GM18868 (cell line): ENCODE measurements at regions not wholly inside any gene's neighbourhood (a gene's known extent, or its start where the extent isn't known, plus 50 kb on each side); places are given as distances from the start of the nearest gene placed in this dataset.

Experiments used
- ATAC-seq: cut with Tn5 transposase; IDR thresholded peaks from one replicate; pipeline ENCODE4 v1.9.1; 2021; ENCODE audit warnings: mild to moderate bottlenecking, moderate library complexity; ENCODE audit not compliant: unreplicated experiment

DNA sequence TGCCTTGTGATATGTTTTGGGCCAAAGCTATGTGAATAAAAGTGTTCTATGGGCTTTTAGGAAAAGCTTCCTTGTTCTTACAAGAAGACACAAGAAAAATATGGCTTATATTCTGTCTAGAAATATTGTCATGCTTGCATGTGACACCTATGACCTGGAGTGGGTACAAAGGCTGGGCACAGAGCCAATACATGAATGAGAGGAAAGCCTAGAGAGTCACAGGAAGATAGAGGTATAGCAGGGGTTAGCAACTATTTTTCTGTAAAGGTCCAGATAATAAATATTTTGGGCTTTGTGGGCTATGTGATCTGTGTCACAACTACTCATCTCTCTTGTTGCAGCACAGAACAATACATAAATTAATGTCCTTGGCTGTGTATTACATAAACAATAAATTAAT lies 196.6 kb upstream of the CD180 start:
- no peak for ATAC-seq

DNA sequence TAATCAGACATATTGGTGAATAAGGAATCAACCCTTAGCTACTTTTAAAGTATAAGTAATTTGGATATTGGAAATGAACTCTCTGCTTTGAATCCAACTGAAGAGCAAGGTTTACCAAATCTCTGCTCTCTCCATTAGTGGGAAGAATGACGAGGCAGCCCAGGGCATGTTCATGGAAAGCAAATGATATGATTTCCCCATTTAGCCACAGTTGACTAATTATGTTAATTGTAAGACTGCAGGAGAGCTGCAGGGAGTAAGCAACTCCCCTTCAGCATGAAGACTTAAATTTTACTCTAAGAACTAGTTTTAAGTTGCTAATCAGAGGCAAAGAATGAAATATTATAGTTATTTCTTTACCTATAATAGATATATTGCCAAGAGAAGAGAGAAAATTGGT lies 194.3 kb upstream of the CD180 start:
- no peak for ATAC-seq

DNA sequence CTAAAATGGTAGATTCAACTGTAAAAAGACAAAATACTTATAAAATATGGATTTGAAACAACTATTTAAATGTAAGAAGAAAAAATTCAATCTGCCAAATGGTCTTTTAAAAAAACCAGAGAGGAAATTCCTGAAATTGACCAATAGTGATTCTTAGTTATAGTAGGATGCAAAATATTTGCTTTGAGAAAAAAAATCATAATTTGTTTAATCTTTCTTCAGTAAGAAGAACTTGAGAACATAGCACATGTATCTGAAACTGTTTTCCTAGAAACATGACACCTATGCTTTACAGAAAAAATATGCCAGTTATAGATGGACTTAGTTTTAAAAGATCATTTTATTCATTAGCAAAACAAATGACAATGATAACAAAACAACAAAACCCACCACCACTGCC lies 186.9 kb upstream of the CD180 start:
- no peak for ATAC-seq

DNA sequence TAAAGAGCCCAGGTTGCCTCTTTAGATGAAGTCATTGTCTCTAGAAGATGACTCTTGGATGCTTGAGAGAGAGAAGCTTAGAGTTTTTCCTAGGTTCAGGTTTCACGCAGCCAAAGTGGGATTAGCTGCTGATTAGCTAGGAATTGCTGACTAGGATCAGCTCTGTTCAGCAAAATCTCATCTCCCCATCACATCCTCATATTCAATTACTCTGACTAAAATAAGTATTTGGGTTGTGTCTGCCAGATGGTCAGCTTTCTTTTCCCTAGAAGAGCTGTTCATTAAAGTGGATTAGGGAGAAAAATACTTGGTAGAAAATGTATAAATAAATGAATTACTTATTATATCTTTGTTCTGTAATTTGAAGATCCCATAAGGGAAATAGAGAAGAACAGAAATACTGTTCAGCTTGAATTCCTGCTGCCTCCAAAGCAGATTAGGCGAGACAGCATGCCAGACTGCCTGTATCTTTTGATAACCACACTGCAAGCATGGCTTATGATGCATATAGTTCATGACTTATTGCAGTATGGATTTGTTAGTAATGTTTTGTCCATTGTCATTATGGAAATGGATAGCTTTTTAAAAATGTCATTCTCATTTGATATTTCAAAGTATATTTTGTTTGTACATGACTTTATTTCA lies 184.8 kb upstream of the CD180 start:
- no peak for ATAC-seq

DNA sequence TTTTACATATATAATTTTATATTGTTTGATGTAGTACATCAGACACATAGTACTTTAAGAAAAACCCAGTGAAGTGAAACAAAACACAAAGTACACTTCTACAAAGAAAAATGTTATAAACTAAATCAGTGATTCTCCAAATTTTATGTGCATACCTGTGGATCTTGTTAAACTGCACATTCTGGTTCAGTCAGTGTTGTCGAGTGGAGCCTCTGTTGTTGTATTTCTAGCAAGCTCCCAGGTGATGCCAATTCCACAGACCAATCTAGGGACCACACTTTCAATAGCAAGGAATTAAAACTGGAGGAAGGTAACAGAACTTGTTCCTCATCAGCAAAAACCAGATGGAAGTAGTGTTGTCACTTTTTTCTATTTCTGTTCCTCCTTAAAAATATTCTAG lies 183.8 kb upstream of the CD180 start:
- ATAC-seq = no peak

DNA sequence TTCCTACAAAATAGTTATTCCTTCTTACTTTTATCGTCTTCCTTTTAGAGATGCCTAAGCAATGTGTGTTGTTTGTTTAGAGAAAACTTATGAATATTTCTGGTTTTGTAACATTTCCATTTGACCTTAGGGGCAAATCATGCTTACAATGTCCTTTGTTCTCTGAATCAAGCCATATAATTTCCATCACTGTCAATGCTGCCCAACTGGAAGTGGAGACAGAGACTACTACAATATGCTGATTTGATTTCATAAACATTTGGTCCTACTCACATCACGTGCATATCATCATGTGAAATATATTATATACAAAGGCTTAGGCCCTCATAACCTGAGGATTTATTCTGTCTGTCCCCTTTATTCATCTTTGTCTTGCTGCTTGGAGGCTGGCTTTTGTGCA lies 183.2 kb upstream of the CD180 start:
- no peak for ATAC-seq

DNA sequence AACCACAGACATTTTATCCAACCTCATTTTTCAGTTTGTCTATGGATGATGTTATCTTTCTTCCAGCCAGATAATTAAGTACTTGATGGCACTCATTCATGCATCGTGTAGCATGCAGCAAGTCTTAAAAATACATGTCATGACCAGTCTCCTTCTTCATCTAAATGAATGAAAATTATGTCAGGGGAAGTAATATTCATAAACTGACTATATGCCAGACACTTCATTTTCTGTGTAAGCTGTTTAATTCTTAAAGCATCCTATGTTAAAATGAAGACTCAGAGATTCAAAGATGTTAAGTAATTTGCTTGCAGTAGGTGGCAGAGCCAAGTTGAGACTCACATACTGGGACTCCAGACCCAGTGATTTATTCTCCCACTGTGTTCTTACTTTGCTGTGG lies 181.7 kb upstream of the CD180 start:
- ATAC-seq = no peak

DNA sequence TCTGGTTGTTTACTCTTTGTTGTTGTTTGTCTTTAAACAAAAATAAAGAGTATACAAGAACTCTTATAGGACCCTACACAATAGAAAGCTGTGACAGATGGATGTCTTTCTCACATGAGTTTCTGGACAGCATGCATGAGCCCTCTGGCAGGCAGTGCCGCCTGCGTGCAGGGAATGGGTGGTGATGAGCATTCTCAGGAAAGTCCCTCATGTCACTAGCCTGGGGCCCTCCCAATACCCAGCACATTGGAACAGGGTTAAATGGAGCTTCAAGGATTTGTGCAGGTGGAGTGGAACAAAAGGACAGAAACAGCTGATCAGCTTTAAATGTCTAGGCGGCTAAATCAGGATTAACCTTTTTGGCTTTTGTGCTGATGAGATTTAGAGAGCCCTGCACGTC lies 181.0 kb upstream of the CD180 start:
- ATAC-seq = no peak

DNA sequence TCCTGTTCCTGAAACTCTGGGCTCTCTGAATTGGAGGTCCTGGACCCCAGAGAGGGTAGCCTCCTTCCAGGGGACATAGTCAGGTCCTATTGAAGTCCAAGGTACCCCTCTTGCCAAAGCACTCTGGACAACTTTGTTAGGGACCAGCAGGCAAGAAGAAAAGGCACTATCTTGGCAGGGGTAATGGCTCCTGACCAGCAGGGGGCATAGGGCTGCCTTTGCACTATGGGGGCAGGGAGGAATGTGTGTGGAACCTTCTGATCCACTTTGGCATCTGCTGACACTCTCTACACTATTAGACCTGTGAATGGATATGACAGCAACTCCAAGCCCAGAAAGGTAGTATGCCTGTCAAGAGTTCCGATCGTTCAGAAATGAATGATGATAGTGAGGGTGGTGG lies 179.0 kb upstream of the CD180 start:
- no peak for ATAC-seq

DNA sequence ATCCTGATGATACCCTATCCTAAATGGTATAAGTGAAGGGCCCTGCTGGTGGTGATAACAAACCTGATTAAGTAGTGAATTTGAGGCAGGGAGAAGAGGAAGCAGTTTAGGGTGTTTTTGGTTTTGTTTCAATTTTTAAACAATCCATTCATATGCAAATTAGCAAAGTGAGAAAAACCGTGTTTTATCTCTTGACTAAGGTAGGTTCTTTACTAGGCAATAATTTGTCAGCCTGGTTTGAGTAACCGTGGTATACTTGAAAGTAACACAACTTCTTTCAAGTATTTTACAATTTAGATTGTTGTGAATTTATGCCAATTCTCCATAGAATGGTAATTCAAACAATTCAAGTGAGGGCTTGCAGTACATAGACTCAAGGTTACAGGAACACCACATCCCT lies 177.8 kb upstream of the CD180 start:
- no peak for ATAC-seq

DNA sequence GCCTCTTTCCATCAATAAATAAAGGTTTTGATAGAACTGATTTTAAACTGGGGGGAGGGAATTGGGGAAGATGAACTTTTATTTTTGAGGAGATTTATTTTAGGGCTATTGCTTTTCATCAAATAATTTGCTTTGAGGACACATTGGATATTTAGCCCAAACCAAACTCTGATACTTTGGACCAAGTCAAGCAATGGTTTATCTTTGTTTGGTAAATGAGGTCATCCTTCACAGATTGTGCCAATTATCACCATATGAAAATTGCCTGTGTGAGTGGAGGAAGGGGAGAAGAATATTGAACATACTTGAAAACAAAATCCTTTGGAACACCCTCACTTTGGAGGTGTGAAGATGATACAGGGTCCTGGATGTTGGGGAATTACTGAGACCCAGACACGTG lies 176.9 kb upstream of the CD180 start:
- no peak for ATAC-seq

DNA sequence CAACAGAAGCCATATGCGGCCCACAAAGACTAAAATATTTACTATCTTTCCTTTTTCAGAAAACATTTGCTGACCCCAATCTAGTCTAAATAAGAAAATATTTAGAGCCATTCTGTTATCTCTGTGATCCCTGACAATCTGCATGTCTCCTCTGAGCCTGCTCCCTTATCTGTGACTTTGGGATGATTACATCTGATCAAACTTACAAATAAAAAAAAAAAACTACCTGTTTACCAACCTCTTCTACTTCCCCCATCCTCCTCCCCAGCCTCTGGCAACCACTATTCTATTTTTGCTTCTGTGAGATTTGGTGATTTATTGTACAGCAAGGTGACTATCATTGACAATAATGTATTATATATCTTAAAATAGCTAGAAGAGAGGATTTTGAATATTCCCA lies 176.3 kb upstream of the CD180 start:
- ATAC-seq = no peak

DNA sequence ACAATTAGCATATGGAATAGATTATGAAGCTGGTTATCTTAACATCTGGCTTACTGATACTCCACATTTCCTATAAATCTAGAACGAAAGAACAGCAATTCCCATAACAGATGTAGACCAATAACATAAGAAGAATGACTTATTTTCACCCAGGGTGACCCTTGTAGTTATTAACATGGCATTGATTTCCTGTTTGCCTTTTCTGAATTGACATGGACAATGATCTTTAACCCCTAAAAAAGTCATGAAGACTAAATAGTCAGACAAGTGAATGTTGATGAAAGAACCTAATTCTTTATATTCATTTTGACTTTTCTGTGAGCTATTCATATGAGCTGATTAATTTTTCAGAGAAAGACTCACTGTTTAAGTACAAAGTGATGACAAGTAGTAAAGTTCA lies 175.3 kb upstream of the CD180 start:
- ATAC-seq = no peak

DNA sequence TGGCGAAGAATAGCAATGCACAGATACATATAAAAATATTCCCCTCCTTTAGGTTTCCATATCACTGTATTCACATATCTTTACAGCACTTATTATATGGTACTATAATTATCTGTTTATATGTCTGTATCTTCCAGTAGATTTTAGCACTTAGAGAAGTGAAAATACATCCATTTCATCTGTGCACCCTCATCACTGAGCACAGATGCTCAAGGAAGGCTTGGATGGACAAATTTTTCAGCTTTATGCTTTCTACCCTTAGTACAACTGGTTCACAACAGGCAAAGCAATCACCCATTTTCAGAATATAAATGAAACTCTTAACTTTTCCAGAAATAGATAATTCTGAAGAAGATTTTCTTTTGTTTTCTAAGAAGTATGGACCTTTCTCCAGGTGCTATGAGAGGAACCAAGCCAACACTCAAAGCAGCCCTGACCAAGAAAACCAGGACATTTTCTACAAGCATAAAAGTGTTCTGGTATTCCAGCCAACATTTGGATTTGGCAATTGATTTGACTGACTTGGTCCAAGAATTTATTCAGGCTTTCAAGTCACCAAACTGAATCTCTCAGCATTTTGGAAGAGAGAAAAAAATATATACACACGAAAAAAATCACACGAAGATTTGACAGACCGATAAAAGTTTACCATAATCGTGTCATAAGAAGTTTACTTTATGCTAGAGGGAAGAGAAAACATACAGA lies 170.2 kb upstream of the CD180 start:
- ATAC-seq = no peak

DNA sequence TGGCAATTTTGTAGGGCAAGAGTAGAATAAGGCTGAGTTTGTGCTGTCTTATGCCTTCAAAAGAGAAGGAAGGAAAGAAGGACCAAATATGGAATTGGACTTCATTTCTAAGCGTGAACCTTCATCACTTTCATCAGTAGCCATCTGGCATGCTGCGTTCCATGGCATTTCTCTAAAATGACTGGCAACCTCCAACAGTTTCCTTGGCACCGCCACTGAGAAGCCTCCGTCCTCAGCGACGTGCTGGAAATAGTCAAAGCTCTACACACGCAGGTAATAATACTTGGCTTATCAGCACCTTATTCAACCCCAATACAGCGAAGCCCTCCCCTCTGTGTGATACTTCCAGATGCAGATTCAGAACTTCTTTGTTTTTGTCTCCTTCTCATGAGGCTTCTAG lies 169.7 kb upstream of the CD180 start:
- no peak for ATAC-seq

DNA sequence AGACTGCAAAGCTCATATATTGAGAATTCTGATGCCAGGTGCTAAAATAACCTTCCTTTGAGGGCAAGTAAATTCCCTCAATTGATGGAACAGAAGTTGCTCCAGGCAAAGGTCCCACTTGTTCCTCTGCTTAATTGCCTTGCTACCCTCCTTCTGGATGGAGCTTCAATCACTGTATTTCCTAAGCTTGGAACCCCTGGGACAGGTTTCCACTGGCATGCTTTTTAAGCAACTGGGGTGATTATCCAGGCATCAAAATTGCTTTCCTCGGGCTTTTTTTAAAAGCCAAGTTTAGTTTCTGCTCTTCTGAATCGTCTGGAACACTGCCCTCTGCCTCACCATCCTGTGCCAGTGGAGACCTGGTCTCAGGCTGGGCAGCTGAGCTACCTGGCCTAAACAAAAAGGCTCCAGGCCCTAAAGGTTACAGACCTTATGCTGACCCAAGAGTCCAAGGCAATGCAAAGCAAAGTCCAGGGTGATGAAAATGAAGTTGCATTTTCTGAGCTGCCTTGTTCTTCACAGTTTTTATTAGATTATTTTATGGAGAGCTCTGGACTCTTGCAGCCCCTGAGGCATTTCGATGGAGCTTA lies 167.9 kb upstream of the CD180 start:
- ATAC-seq = no peak

DNA sequence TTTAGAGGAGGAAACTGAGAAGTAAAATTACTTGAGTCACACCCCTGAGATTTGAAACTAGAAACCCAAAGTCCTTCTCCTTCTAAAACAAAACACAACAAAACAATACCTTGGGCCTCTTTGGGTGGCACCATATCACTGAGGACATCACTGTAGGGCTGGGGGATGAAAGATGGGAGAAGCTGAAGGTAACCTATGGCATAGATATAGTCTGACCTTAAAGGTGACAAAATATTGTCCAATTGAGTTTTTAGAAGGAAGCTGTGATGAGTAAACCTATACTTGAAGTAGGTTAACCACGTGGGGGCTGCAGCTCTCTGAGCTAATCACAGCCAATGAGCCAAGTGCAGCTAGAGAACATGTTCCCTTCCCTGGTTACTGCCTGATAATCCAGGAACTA lies 167.4 kb upstream of the CD180 start:
- no peak for ATAC-seq

DNA sequence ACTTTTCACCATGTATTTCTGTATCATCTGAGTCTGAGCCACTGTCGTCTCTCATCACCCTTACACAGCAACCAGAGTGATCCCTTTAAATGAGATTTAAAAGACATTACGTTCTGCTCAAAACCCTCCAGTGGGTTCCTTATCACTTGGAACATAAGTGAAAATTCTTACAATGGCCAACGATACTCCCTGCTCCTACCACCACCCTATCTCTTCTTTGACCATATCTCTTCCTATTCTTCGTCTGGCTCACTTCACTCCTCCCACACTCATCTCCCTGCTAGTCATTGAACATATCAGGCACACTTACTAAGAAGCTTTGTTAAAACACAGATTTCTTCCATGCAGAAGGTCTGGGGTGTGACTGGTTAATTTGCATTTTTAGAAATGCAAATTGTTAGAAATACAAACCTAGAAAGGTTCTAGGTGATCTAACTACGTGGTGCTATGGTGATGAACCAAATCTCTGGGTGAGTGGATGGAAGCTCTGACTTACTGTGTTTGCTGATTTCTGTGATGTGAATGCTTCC lies 166.6 kb upstream of the CD180 start:
- no peak for ATAC-seq

DNA sequence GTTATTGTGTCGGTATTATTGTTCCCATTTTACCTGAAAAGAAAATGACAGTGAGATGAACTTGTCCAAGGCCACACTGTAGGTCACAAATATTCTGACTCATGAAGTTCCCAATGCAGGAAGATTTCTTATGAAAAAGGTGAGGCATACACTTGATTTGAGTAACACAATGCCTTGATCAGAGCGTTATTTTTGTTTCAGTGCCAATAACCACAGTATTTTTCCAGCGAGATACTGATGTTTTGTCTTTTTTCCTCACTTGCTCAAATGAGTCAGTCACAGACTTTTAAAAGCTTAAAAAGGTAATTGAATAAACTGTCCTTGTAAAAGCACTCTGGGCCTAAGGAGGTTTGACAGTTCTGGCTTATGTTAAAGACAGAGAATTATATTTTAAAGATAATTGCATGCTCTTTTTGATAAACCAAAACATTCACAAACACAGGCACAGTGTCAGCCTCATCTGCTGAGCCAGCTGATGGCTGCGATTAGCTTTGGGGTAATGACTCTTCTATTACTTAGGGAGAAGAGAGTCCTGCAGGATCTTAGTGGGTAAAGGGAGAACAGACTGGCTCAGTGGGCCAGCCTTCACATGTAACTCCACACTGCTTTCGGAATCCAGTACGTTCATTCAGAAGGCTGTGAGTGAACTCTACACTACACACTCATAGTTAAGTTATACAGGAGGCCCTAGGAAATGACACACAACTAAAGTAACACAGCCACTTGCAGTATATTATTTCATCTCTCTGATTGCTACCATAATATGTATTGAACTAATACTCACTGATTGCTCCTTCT lies 165.5 kb upstream of the CD180 start:
- no peak for ATAC-seq

DNA sequence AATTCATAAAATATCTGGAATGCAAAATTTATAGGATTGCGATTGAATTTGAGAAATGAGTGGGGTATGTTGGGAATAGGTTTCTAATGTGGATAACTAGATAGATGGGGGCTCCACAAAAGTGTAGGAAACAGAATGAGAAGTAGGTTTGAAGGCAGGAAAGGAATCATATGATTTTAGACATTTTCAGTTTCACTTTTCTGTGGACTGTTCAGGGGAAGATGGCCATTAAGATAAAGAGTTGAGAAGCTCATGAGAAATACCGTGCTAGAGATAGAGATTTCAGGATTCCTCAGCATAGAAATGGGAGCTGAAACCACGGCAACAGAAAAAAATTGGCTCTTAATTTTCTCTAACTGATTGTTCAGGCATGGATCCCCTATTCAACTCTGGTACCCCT lies 163.4 kb upstream of the CD180 start:
- ATAC-seq = no peak

DNA sequence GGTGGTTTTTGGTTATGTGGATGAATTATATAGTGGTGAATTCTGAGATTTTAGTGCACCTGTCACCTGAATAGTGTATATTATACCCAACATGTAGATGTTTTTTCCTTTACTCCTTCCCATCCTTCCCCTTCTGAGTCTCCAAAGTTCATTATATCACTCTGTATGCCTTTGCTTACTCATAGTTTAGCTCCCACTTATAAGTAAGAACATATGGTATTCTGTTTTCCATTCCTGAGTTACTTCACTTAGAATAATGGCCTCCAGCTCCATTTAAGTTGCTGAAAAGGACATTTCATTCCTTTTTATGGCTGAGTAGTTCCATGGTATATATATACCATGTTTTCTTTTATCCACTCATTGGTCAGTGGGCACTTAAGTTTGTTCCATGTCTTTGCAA lies 161.6 kb upstream of the CD180 start:
- ATAC-seq = no peak
